ENCODE measurements at regions not wholly inside any gene's neighbourhood (a gene's known extent, or its start where the extent isn't known, plus 50 kb on each side); places are given as distances from the start of the nearest gene placed in this dataset.

- POLR2A ChIA-PET: no interaction called here
- H3K9ac ChIP-seq (ENCODE audit: insufficient read depth in 1 of 2, low read depth in 2 of 2, low read length in 2 of 2): no peak overlapping the region
Observed at GRCh38 chr16:82527101-82527500, 99.7 kb upstream of the CDH13 start.

More at GRCh38 chr16:82527101-82527500, 99.7 kb upstream of the CDH13 start:
- no peaks in the 10 kb centered on the region for H3K9me3 ChIP-seq (replicated peaks; ENCODE audit: control insufficient read depth, insufficient read depth, low read depth, low read length)
- BruUV-seq (replicated peaks): no TSS peak
- ATAC-seq (no peak), DNase-seq (ENCODE audit: extremely low read depth in 1 of 4, low spot score in 3 of 4) (no peak), FAIRE-seq (no peak)
- H4K20me1 ChIP-seq (replicated peaks; ENCODE audit: control insufficient read depth, insufficient read depth, low read length): no peaks in the 10 kb centered on the region
- CTCF ChIA-PET (ENCODE audit: low intra/inter-chr PET ratio): no interaction called here
- intact Hi-C loops (cut with micrococcal nuclease): no loop called here
- H3K27ac ChIP-seq (ENCODE audit: extremely low read depth, low read depth, low read length): no peak overlapping the region
- no peak overlapping the region for H3K4me2 ChIP-seq (ENCODE audit: insufficient read depth, low read length)
- no peak overlapping the region for H2AFZ ChIP-seq (ENCODE audit: low read depth, low read length)
- no peaks in the 10 kb centered on the region for H3K79me2 ChIP-seq (ENCODE audit: control insufficient read depth, insufficient read depth, low read length)
- TF ChIP-seq TSC22D4 (tag; IDR thresholded peaks at IDR 0.05): no peak
- no peak for TF ChIP-seq PHF21A (IDR thresholded peaks at IDR 0.05; ENCODE audit: borderline replicate concordance, low read depth)
- TF ChIP-seq ZNF23 (CRISPR knock-in tag; IDR thresholded peaks at IDR 0.05): no peak
- no peak for TF ChIP-seq ZBTB17 (CRISPR knock-in tag; IDR thresholded peaks at IDR 0.05)
- TF ChIP-seq E2F8 (IDR thresholded peaks at IDR 0.05; ENCODE audit: low read depth, partially characterized antibody): no peak
- TF ChIP-seq NR2F6 (CRISPR knock-in tag; IDR thresholded peaks at IDR 0.05): no peak
- no peak for TF ChIP-seq ZNF583 (CRISPR knock-in tag; IDR thresholded peaks at IDR 0.05)
- TF ChIP-seq ARHGAP35 (IDR thresholded peaks at IDR 0.05; ENCODE audit: partially characterized antibody): no peak
- no peaks in the 10 kb centered on the region for H3K36me3 ChIP-seq (ENCODE audit: control insufficient read depth, insufficient read depth, low read length)
- no peak overlapping the region for H3K4me3 ChIP-seq
- WGBS (ENCODE audit: insufficient coverage, low coverage, missing lambda C conversion rate): 2% methylated on average over 7 of the region's 7 CpGs
- in situ Hi-C loops (cut with MboI): no loop called here
- no peaks in the 10 kb centered on the region for H3K4me1 ChIP-seq (replicated peaks in 1 of 2; ENCODE audit: control insufficient read depth in 2 of 2, insufficient read depth in 2 of 2, low read length in 2 of 2)
- H3K9me1 ChIP-seq (ENCODE audit: control insufficient read depth, insufficient read depth, low read length): no peaks in the 10 kb centered on the region
- no peaks in the 10 kb centered on the region for H3K27me3 ChIP-seq (ENCODE audit: control insufficient read depth in 2 of 2, insufficient read depth in 2 of 2, low read length in 2 of 2)

Measured in K562 (cell line).